K562 (cell line): ENCODE measurements at regions not wholly inside any gene's neighbourhood (a gene's known extent, or its start where the extent isn't known, plus 50 kb on each side); places are given as distances from the start of the nearest gene placed in this dataset.

Source experiments
- ATAC-seq: fragments of 200-7000 bp; cut with Tn5 transposase; 3 replicates; pipeline ENCODE4 v1.9.1; 2020; ENCODE audit warnings: moderate library complexity
- BruUV-seq: library from RNA; stranded (reverse); fragments of 400-500 nt; replicated peaks from 2 replicates; lab custom pipeline; 2021; lab: Mats Ljungman, UMichigan
- CTCF ChIA-PET: fragments of 300-600 bp; formaldehyde crosslinking; extraction: SDS; loops from one replicate; lab custom pipeline; 2021; ENCODE audit warnings: low intra/inter-chr PET ratio; lab: Yijun Ruan, JAX
- POLR2A ChIA-PET: fragments of 300-600, 350-650 bp; sonication (Branson Sonifier 250); formaldehyde crosslinking; extraction: SDS; loops from one replicate; lab custom pipeline; 2021; ENCODE audit warnings: antibody characterized with exemption, inconsistent platforms; lab: Yijun Ruan, JAX
- DNase-seq, 4 experiments: peaks; one replicate each; pipeline versions ENCODE4 v3.0.0 to v3.0.0-alpha.2; 2011 to 2018; ENCODE audit warnings: low spot score in 3 of 4, mixed read lengths in 3 of 4; ENCODE audit errors: extremely low read depth in 1 of 4
- FAIRE-seq: peaks from 2 replicates; lab custom pipeline; 2011; peaks lifted over from hg19 to GRCh38; lab: Jason Lieb, UNC
- H2AFZ ChIP-seq: 2 replicates; pipeline ENCODE4 v1.6.0; 2011; ENCODE audit warnings: low read depth, low read length, control low read depth, inconsistent platforms
- H3K27ac ChIP-seq: fragments of 200-600 bp; 3 replicates; pipeline ENCODE4 v1.8.0; 2011; ENCODE audit warnings: low read depth, mild to moderate bottlenecking, control low read depth, inconsistent platforms, low read length, moderate library complexity, mixed read lengths; ENCODE audit errors: extremely low read depth
- H3K27me3 ChIP-seq, 2 experiments: fragments of 300-600 bp in 1 of 2; 2 replicates in 1 of 2; 3 replicates in 1 of 2; pipeline versions ENCODE4 v1.6.0 to v1.8.0; 2011; ENCODE audit warnings: inconsistent platforms in 2 of 2, low read length in 2 of 2, mild to moderate bottlenecking in 1 of 2, mixed read lengths in 1 of 2, moderate library complexity in 1 of 2; ENCODE audit not compliant: control insufficient read depth in 2 of 2, insufficient read depth in 2 of 2
- H3K36me3 ChIP-seq: fragments of 300-600 bp; 3 replicates; pipeline ENCODE4 v1.8.0; 2011; ENCODE audit warnings: mild to moderate bottlenecking, low read length, inconsistent platforms; ENCODE audit not compliant: control insufficient read depth, insufficient read depth
- H3K4me1 ChIP-seq, 2 experiments: fragments of 200-600 bp in 1 of 2; replicated peaks in 1 of 2; 2 replicates in 1 of 2; 3 replicates in 1 of 2; pipeline versions ENCODE4 v1.5.1 to v1.8.0; 2011; ENCODE audit warnings: inconsistent platforms in 2 of 2, low read length in 2 of 2, mild to moderate bottlenecking in 1 of 2, mixed read lengths in 1 of 2, moderate library complexity in 1 of 2; ENCODE audit not compliant: control insufficient read depth in 2 of 2, insufficient read depth in 2 of 2
- H3K4me2 ChIP-seq: 2 replicates; pipeline ENCODE4 v1.6.1; 2011; ENCODE audit warnings: low read length, control low read depth, inconsistent platforms, mixed read lengths; ENCODE audit not compliant: insufficient read depth
- H3K4me3 ChIP-seq: fragments of 200-600 bp; sonication (generic), shearing (Covaris generic); 2 replicates; pipeline ENCODE4 v1.5.1; 2016; ENCODE audit warnings: control low read depth, inconsistent platforms
- H3K79me2 ChIP-seq: fragments of 200-600 bp; 3 replicates; pipeline ENCODE4 v1.8.0; 2011; ENCODE audit warnings: low read length, inconsistent platforms; ENCODE audit not compliant: control insufficient read depth, insufficient read depth
- H3K9ac ChIP-seq, 2 experiments: 2 replicates each; pipeline versions ENCODE4 v1.6.0 to v1.6.1; 2011; ENCODE audit warnings: low read depth in 2 of 2, low read length in 2 of 2, control low read depth in 1 of 2, inconsistent platforms in 1 of 2, mild to moderate bottlenecking in 1 of 2, mixed read lengths in 1 of 2; ENCODE audit not compliant: insufficient read depth in 1 of 2
- H3K9me1 ChIP-seq: one replicate; pipeline ENCODE4 v1.6.0; 2011; ENCODE audit warnings: inconsistent platforms, mild to moderate bottlenecking, low read length, moderate library complexity; ENCODE audit not compliant: control insufficient read depth, insufficient read depth
- H3K9me3 ChIP-seq: replicated peaks from 2 replicates; pipeline ENCODE4 v1.5.1; 2011; ENCODE audit warnings: low read depth, low read length, inconsistent platforms; ENCODE audit not compliant: control insufficient read depth, insufficient read depth
- H4K20me1 ChIP-seq: replicated peaks from 2 replicates; pipeline ENCODE4 v1.6.1; 2011; ENCODE audit warnings: low read length, inconsistent platforms, mixed read lengths; ENCODE audit not compliant: control insufficient read depth, insufficient read depth
- CHD7 ChIP-seq: fragments of 200-600 bp; sonication (generic); IDR thresholded peaks from one replicate; pipeline ENCODE4 v1.6.1; 2012; ENCODE audit warnings: mild to moderate bottlenecking, low read depth, low read length, inconsistent platforms
- GTF2A2 ChIP-seq: IDR thresholded peaks from 2 replicates; pipeline ENCODE4 v1.6.1; 2016; ENCODE audit warnings: mild to moderate bottlenecking, missing genetic modification characterization, missing compliant biosample characterization
- KAT8 ChIP-seq: fragments of 450-650 bp; IDR thresholded peaks from 2 replicates; pipeline ENCODE4 v1.6.1; 2016; ENCODE audit warnings: low read depth, mild to moderate bottlenecking
- MYC ChIP-seq, 2 experiments: fragments of 250-450 bp in 1 of 2; sonication (Bioruptor Pico) in 1 of 2; IDR thresholded peaks; 2 replicates each; pipeline versions ENCODE4 v1.5.1 to v1.6.1; 2012 to 2021; ENCODE audit warnings: low read depth in 2 of 2, borderline replicate concordance in 1 of 2, improper control_type of control experiment in 1 of 2, low read length in 1 of 2, mild to moderate bottlenecking in 1 of 2, moderate library complexity in 1 of 2
- PCBP1 ChIP-seq: fragments of 200-400 bp; formaldehyde crosslinking; IDR thresholded peaks from 2 replicates; pipeline ENCODE4 v1.6.1; 2018; ENCODE audit warnings: mild to moderate bottlenecking, low read depth, low read length; ENCODE audit not compliant: poor library complexity, severe bottlenecking
- RBM39 ChIP-seq: fragments of 200-400 bp; formaldehyde crosslinking; optimal IDR thresholded peaks from 2 replicates; pipeline ENCODE3; 2018; ENCODE audit warnings: low read depth, low read length
- SMARCA4 ChIP-seq: fragments of 450-650 bp; IDR thresholded peaks from 2 replicates; pipeline ENCODE4 v1.6.1; 2016
- ZC3H8 ChIP-seq: fragments of 450-650 bp; IDR thresholded peaks from 2 replicates; pipeline ENCODE4 v1.6.1; 2017
- WGBS: fragments of 100-300 bp; shearing (Covaris generic); methylation state at CpG from one replicate; pipeline ENCODE4 v1.1.6; 2016; ENCODE audit warnings: low coverage, mixed read lengths; ENCODE audit not compliant: insufficient coverage; ENCODE audit errors: missing lambda C conversion rate; 5-methylcytosine and 5-hydroxymethylcytosine counted together
- in situ Hi-C: fragments of 300-500 bp; cut with MboI; formaldehyde crosslinking; loops from 4 replicates; pipeline ENCODE4 v1.15.0; 2018; ENCODE audit warnings: inconsistent platforms, mixed read lengths
- intact Hi-C: fragments of 100-400 bp; cut with micrococcal nuclease; formaldehyde crosslinking; loops from 2 replicates; pipeline ENCODE4 v1.14.2; 2022
- TF ChIP-seq, protein P1 (sequence below): fragments of 250-450 bp; sonication (Bioruptor Pico); IDR thresholded peaks from 2 replicates; pipeline ENCODE4 v1.8.0; 2022; ENCODE audit warnings: inconsistent platforms

DNA sequence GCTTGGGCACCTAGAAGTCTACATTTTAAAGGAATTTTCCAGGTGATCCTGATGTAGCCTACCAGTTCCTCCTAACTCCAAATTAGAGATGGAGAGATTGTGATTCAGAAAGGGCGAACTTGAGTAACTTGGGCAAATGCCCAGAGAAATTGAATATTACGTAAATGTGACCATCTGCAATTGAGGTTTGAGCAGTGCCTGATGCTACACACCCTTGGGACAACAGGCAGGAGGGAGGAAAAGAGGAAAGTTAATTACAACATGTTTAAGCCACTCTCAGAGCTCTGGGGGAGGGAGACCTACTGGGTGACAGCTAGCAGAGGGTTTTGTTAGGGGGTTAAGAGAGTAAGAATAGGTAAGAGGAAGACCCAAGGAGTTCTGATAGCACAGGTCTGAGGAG, 208.9 kb downstream of the LPIN1 start:
- Histone ChIP-seq H3K9ac (no peak overlapping the region), H4K20me1 (no peaks in the 10 kb centered on the region), H3K27ac (no peak overlapping the region), H3K36me3 (no peaks in the 10 kb centered on the region), H3K4me2 (no peak overlapping the region), H3K79me2 (no peaks in the 10 kb centered on the region), H3K9me1 (no peaks in the 10 kb centered on the region), H3K4me1 (no peaks in the 10 kb centered on the region; a peak in 3 of 5 replicates), H3K4me3 (no peak overlapping the region), H2AFZ (no peak overlapping the region), H3K9me3 (0 out of 2 replicates have a peak, but pooled peaks cover 2% of the 10 kb centered on the region), H3K27me3 (no peaks in the 10 kb centered on the region)
- in situ Hi-C loops (no loop called here), intact Hi-C loops (loop anchor here (5.0 to 10.0 kb wide), 2 partner anchors 217 to 1049 kb away; no protein-coding TSS in a partner anchor)
- DNase-seq (no peak), ATAC-seq (no peak), FAIRE-seq (no peak)
- CTCF ChIA-PET, result no interaction called here
- POLR2A ChIA-PET, result interaction anchor here (1.2 kb wide), 1 partner anchor 13 kb away, joined by 3 read pairs; no protein-coding TSS in a partner anchor
- no TSS peak for BruUV-seq
- 83% methylated on average over 2 of the region's 2 CpGs for WGBS
- TF ChIP-seq KAT8 (no peak), MYC (IDR thresholded peaks at IDR 0.05; ENCODE audit: low read depth, low read length) (no peak), MYC (CRISPR knock-in tag; IDR thresholded peaks at IDR 0.05; ENCODE audit: borderline replicate concordance, low read depth) (no peak), GTF2A2 (tag) (no peak), CHD7 (no peak), SMARCA4 (no peak), ZC3H8 (no peak), RBM39 (no peak), PCBP1 (no peak)
- TF ChIP-seq, protein P1, sequence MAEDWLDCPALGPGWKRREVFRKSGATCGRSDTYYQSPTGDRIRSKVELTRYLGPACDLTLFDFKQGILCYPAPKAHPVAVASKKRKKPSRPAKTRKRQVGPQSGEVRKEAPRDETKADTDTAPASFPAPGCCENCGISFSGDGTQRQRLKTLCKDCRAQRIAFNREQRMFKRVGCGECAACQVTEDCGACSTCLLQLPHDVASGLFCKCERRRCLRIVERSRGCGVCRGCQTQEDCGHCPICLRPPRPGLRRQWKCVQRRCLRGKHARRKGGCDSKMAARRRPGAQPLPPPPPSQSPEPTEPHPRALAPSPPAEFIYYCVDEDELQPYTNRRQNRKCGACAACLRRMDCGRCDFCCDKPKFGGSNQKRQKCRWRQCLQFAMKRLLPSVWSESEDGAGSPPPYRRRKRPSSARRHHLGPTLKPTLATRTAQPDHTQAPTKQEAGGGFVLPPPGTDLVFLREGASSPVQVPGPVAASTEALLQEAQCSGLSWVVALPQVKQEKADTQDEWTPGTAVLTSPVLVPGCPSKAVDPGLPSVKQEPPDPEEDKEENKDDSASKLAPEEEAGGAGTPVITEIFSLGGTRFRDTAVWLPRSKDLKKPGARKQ (CRISPR knock-in tag), result no peak
